ENCODE measurements at regions not wholly inside any gene's neighbourhood (a gene's known extent, or its start where the extent isn't known, plus 50 kb on each side); places are given as distances from the start of the nearest gene placed in this dataset.

- Histone ChIP-seq H3K4me3 (ENCODE audit: low read depth in 1 of 3, low read length in 3 of 3) (no peak overlapping the region), H3K27me3 (ENCODE audit: control insufficient read depth in 3 of 3, insufficient read depth in 3 of 3, low read length in 3 of 3) (no peaks in the 10 kb centered on the region), H3K9me3 (ENCODE audit: control insufficient read depth in 2 of 2, insufficient read depth in 1 of 2, low read depth in 1 of 2, low read length in 1 of 2) (no peaks in the 10 kb centered on the region), H3K27ac (ENCODE audit: low read depth in 1 of 3, low read length in 2 of 3) (no peak overlapping the region), H3K36me3 (ENCODE audit: control insufficient read depth in 3 of 3, insufficient read depth in 2 of 3, low read depth in 1 of 3, low read length in 3 of 3) (no peaks in the 10 kb centered on the region), H3K4me1 (ENCODE audit: control insufficient read depth in 3 of 3, insufficient read depth in 2 of 3, low read depth in 1 of 3, low read length in 2 of 3) (no peaks in the 10 kb centered on the region)
- no peak for FAIRE-seq
- DNase-seq = no peak
- 59 to 71% (median 65%) methylated on average over 3 of the region's 3 CpGs for whole genome bisulfite sequencing, 3 donors
Measured at GRCh38 chr6:19175023-19175422, 662.1 kb upstream of the ID4 start.

GRCh38 chr6:19180348-19181072 is 656.7 kb upstream of the ID4 start:
- no peak for FAIRE-seq
- peak in 1 of 2 donors; percentile 21 for DNase-seq

GRCh38 chr6:19181211-19181610 is 656.0 kb upstream of the ID4 start:
- H3K4me1 ChIP-seq (ENCODE audit: control insufficient read depth in 3 of 3, insufficient read depth in 2 of 3, low read depth in 1 of 3, low read length in 2 of 3) = no peaks in the 10 kb centered on the region
- H3K27me3 ChIP-seq (ENCODE audit: control insufficient read depth in 3 of 3, insufficient read depth in 3 of 3, low read length in 3 of 3) = no peaks in the 10 kb centered on the region
- FAIRE-seq (no peak), DNase-seq (no peak)
- H3K27ac ChIP-seq (ENCODE audit: low read depth in 1 of 3, low read length in 2 of 3) = peak overlapping the region in 1 of 3 donors; percentile 44
- H3K36me3 ChIP-seq (ENCODE audit: control insufficient read depth in 3 of 3, insufficient read depth in 2 of 3, low read depth in 1 of 3, low read length in 3 of 3) = no peaks in the 10 kb centered on the region
- H3K4me3 ChIP-seq (ENCODE audit: low read depth in 1 of 3, low read length in 3 of 3) = no peak overlapping the region
- WGBS, 3 donors = 64 to 91% (median 88%) methylated on average over 1 of the region's 1 CpG
- H3K9me3 ChIP-seq (ENCODE audit: control insufficient read depth in 2 of 2, insufficient read depth in 1 of 2, low read depth in 1 of 2, low read length in 1 of 2) = no peaks in the 10 kb centered on the region

More at GRCh38 chr6:19180348-19181072, 656.7 kb upstream of the ID4 start:
- H3K9me3 ChIP-seq (ENCODE audit: control insufficient read depth in 2 of 2, insufficient read depth in 1 of 2, low read depth in 1 of 2, low read length in 1 of 2) = no peaks in the 10 kb centered on the region
- no peaks in the 10 kb centered on the region for H3K4me1 ChIP-seq (ENCODE audit: control insufficient read depth in 3 of 3, insufficient read depth in 2 of 3, low read depth in 1 of 3, low read length in 2 of 3)
- WGBS, 3 donors = 59 to 65% (median 61%) methylated on average over 13 of the region's 13 CpGs
- H3K36me3 ChIP-seq (ENCODE audit: control insufficient read depth in 3 of 3, insufficient read depth in 2 of 3, low read depth in 1 of 3, low read length in 3 of 3) = no peaks in the 10 kb centered on the region
- H3K27me3 ChIP-seq (ENCODE audit: control insufficient read depth in 3 of 3, insufficient read depth in 3 of 3, low read length in 3 of 3) = no peaks in the 10 kb centered on the region
- no peak overlapping the region for H3K4me3 ChIP-seq (ENCODE audit: low read depth in 1 of 3, low read length in 3 of 3)
- H3K27ac ChIP-seq (ENCODE audit: low read depth in 1 of 3, low read length in 2 of 3) = peak overlapping the region in 1 of 3 donors; percentile 34

- Histone ChIP-seq H3K36me3 (ENCODE audit: control insufficient read depth in 3 of 3, insufficient read depth in 2 of 3, low read depth in 1 of 3, low read length in 3 of 3) (no peaks in the 10 kb centered on the region), H3K4me3 (ENCODE audit: low read depth in 1 of 3, low read length in 3 of 3) (no peak overlapping the region), H3K27me3 (ENCODE audit: control insufficient read depth in 3 of 3, insufficient read depth in 3 of 3, low read length in 3 of 3) (no peaks in the 10 kb centered on the region), H3K4me1 (ENCODE audit: control insufficient read depth in 3 of 3, insufficient read depth in 2 of 3, low read depth in 1 of 3, low read length in 2 of 3) (no peaks in the 10 kb centered on the region), H3K27ac (ENCODE audit: low read depth in 1 of 3, low read length in 2 of 3) (no peak overlapping the region), H3K9me3 (ENCODE audit: control insufficient read depth in 2 of 2, insufficient read depth in 1 of 2, low read depth in 1 of 2, low read length in 1 of 2) (no peaks in the 10 kb centered on the region)
- WGBS, 3 donors = 43 to 49% (median 44%) methylated on average over 2 of the region's 2 CpGs
- FAIRE-seq (no peak), DNase-seq (no peak)
Measured at GRCh38 chr6:19193624-19194023, 643.5 kb upstream of the ID4 start.

- FAIRE-seq (no peak), DNase-seq (no peak)
- Histone ChIP-seq H3K4me1 (ENCODE audit: control insufficient read depth in 3 of 3, insufficient read depth in 2 of 3, low read depth in 1 of 3, low read length in 2 of 3) (no peaks in the 10 kb centered on the region), H3K27me3 (ENCODE audit: control insufficient read depth in 3 of 3, insufficient read depth in 3 of 3, low read length in 3 of 3) (no peaks in the 10 kb centered on the region), H3K27ac (ENCODE audit: low read depth in 1 of 3, low read length in 2 of 3) (no peak overlapping the region), H3K36me3 (ENCODE audit: control insufficient read depth in 3 of 3, insufficient read depth in 2 of 3, low read depth in 1 of 3, low read length in 3 of 3) (no peaks in the 10 kb centered on the region), H3K4me3 (ENCODE audit: low read depth in 1 of 3, low read length in 3 of 3) (no peak overlapping the region), H3K9me3 (ENCODE audit: control insufficient read depth in 2 of 2, insufficient read depth in 1 of 2, low read depth in 1 of 2, low read length in 1 of 2) (peaks cover 0 to 8% of the 10 kb centered on the region in 2 donors)
Measured at GRCh38 chr6:19204445-19204844, 632.7 kb upstream of the ID4 start.

GRCh38 chr6:19205076-19205475 is 632.1 kb upstream of the ID4 start:
- no peaks in the 10 kb centered on the region for H3K27me3 ChIP-seq (ENCODE audit: control insufficient read depth in 3 of 3, insufficient read depth in 3 of 3, low read length in 3 of 3)
- H3K4me3 ChIP-seq (ENCODE audit: low read depth in 1 of 3, low read length in 3 of 3) = no peak overlapping the region
- WGBS, 3 donors = 74 to 88% (median 86%) methylated on average over 5 of the region's 5 CpGs
- DNase-seq (no peak), FAIRE-seq (no peak)
- H3K27ac ChIP-seq (ENCODE audit: low read depth in 1 of 3, low read length in 2 of 3) = no peak overlapping the region
- peaks cover 0 to 8% of the 10 kb centered on the region in 2 donors for H3K9me3 ChIP-seq (ENCODE audit: control insufficient read depth in 2 of 2, insufficient read depth in 1 of 2, low read depth in 1 of 2, low read length in 1 of 2)
- no peaks in the 10 kb centered on the region for H3K4me1 ChIP-seq (ENCODE audit: control insufficient read depth in 3 of 3, insufficient read depth in 2 of 3, low read depth in 1 of 3, low read length in 2 of 3)
- H3K36me3 ChIP-seq (ENCODE audit: control insufficient read depth in 3 of 3, insufficient read depth in 2 of 3, low read depth in 1 of 3, low read length in 3 of 3) = no peaks in the 10 kb centered on the region

GRCh38 chr6:19209202-19209601 is 628.0 kb upstream of the ID4 start:
- no peaks in the 10 kb centered on the region for H3K9me3 ChIP-seq (ENCODE audit: control insufficient read depth in 2 of 2, insufficient read depth in 1 of 2, low read depth in 1 of 2, low read length in 1 of 2)
- FAIRE-seq (no peak), DNase-seq (no peak)
- no peaks in the 10 kb centered on the region for H3K4me1 ChIP-seq (ENCODE audit: control insufficient read depth in 3 of 3, insufficient read depth in 2 of 3, low read depth in 1 of 3, low read length in 2 of 3)
- no peaks in the 10 kb centered on the region for H3K36me3 ChIP-seq (ENCODE audit: control insufficient read depth in 3 of 3, insufficient read depth in 2 of 3, low read depth in 1 of 3, low read length in 3 of 3)
- no peak overlapping the region for H3K27ac ChIP-seq (ENCODE audit: low read depth in 1 of 3, low read length in 2 of 3)
- no peak overlapping the region for H3K4me3 ChIP-seq (ENCODE audit: low read depth in 1 of 3, low read length in 3 of 3)
- no peaks in the 10 kb centered on the region for H3K27me3 ChIP-seq (ENCODE audit: control insufficient read depth in 3 of 3, insufficient read depth in 3 of 3, low read length in 3 of 3)
- 66 to 73% (median 66%) methylated on average over 2 of the region's 2 CpGs for WGBS, 3 donors

GRCh38 chr6:19210849-19211590 is 626.1 kb upstream of the ID4 start:
- no peak for FAIRE-seq

More at GRCh38 chr6:19210849-19211590, 626.1 kb upstream of the ID4 start:
- H3K36me3 ChIP-seq (ENCODE audit: control insufficient read depth in 3 of 3, insufficient read depth in 2 of 3, low read depth in 1 of 3, low read length in 3 of 3) = no peaks in the 10 kb centered on the region
- H3K4me1 ChIP-seq (ENCODE audit: control insufficient read depth in 3 of 3, insufficient read depth in 2 of 3, low read depth in 1 of 3, low read length in 2 of 3) = no peaks in the 10 kb centered on the region
- H3K27me3 ChIP-seq (ENCODE audit: control insufficient read depth in 3 of 3, insufficient read depth in 3 of 3, low read length in 3 of 3) = no peaks in the 10 kb centered on the region
- peak in 1 of 2 donors; percentile 6 for DNase-seq
- no peak overlapping the region for H3K4me3 ChIP-seq (ENCODE audit: low read depth in 1 of 3, low read length in 3 of 3)
- H3K27ac ChIP-seq (ENCODE audit: low read depth in 1 of 3, low read length in 2 of 3) = no peak overlapping the region
- no peaks in the 10 kb centered on the region for H3K9me3 ChIP-seq (ENCODE audit: control insufficient read depth in 2 of 2, insufficient read depth in 1 of 2, low read depth in 1 of 2, low read length in 1 of 2)
- WGBS, 3 donors = 83 to 84% (median 83%) methylated on average over 14 of the region's 14 CpGs

Measured in small intestine (tissue), 7 donors.